ENCODE measurements at regions not wholly inside any gene's neighbourhood (a gene's known extent, or its start where the extent isn't known, plus 50 kb on each side); places are given as distances from the start of the nearest gene placed in this dataset.
"Not testable (repeated sequence)": the region's sequence is repeated elsewhere in the genome, so short reads cannot be mapped to it uniquely, and the experiment has no call there.

DNA sequence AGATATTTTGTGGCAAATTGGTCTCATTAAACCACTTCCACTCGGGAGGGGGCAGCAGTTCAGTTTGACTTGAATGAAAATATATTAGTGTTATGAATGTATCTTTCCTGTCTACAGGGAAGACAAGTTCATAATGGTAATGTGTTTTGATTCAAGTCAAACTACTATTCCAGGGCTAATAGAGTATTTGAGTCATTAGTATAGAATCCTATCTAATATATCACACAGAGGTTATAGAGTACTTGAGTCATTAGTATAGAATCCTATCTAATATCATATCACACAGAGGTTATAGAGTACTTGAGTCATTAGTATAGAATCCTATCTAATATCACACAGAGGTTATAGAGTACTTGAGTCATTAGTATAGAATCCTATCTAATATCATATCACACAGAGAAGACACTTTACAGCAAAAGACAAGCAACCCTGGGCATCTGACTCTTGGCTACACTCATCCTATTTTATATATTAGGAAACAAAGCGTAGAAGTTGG lies 199.7 kb upstream of the MAGI2 start:
- no peaks in the 10 kb centered on the region for H3K4me1 Mint-ChIP-seq (ENCODE audit: low read depth)
- H3K9me3 Mint-ChIP-seq: no peaks in the 10 kb centered on the region
- H3K4me3 Mint-ChIP-seq: no peak overlapping the region
- no peak for DNase-seq (ENCODE audit: low spot score)
- H3K36me3 Mint-ChIP-seq (ENCODE audit: low read depth): no peaks in the 10 kb centered on the region
- H3K27ac Mint-ChIP-seq: no peak overlapping the region
- H3K27me3 Mint-ChIP-seq (ENCODE audit: low read depth): no peaks in the 10 kb centered on the region

DNA sequence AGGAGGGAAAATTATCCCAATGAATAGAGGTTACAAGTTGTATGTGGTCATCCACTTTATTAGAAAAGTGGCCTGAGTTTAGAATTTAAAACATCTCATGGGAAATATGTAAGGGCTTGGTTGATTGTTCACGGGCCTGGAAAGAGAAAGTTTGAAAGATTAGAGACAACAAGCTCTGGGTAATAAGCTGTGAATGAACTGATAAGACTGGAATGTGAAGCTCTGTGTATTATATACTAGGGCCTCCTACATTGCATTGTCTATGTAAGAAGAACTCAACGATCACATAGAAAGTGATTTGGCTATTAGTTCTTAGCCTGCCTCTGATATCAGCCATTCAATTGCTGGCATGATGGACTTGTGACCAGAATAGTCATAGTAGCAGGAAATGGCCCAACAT lies 199.2 kb upstream of the MAGI2 start:
- Mint-ChIP-seq H3K36me3 (ENCODE audit: low read depth) (no peaks in the 10 kb centered on the region), H3K4me1 (ENCODE audit: low read depth) (no peaks in the 10 kb centered on the region), H3K4me3 (no peak overlapping the region), H3K27ac (no peak overlapping the region), H3K27me3 (ENCODE audit: low read depth) (no peaks in the 10 kb centered on the region), H3K9me3 (no peaks in the 10 kb centered on the region)
- no peak for DNase-seq (ENCODE audit: low spot score)

GRCh38 chr7:79647711-79648110 lies 194.2 kb upstream of the MAGI2 start:
- Mint-ChIP-seq H3K27me3 (ENCODE audit: low read depth) (no peaks in the 10 kb centered on the region), H3K27ac (no peak overlapping the region), H3K4me1 (ENCODE audit: low read depth) (no peaks in the 10 kb centered on the region), H3K4me3 (no peak overlapping the region), H3K9me3 (no peaks in the 10 kb centered on the region), H3K36me3 (ENCODE audit: low read depth) (no peaks in the 10 kb centered on the region)
- DNase-seq (ENCODE audit: low spot score): no peak

- Mint-ChIP-seq H3K9me3 (no peaks in the 10 kb centered on the region), H3K36me3 (ENCODE audit: low read depth) (no peaks in the 10 kb centered on the region), H3K4me1 (ENCODE audit: low read depth) (no peaks in the 10 kb centered on the region), H3K27ac (no peak overlapping the region), H3K4me3 (no peak overlapping the region), H3K27me3 (ENCODE audit: low read depth) (no peaks in the 10 kb centered on the region)
- no peak for DNase-seq (ENCODE audit: low spot score)
These were observed 192.8 kb upstream of the MAGI2 start for GRCh38 chr7:79646278-79646677.

- H3K4me1 Mint-ChIP-seq (ENCODE audit: low read depth): no peaks in the 10 kb centered on the region
- no peaks in the 10 kb centered on the region for H3K9me3 Mint-ChIP-seq
- H3K36me3 Mint-ChIP-seq (ENCODE audit: low read depth): no peaks in the 10 kb centered on the region
- no peak overlapping the region for H3K4me3 Mint-ChIP-seq
- no peak overlapping the region for H3K27ac Mint-ChIP-seq
- H3K27me3 Mint-ChIP-seq (ENCODE audit: low read depth): no peaks in the 10 kb centered on the region
- DNase-seq (ENCODE audit: low spot score): no peak
These were observed 183.4 kb upstream of the MAGI2 start for GRCh38 chr7:79636849-79637248.

- not testable (repeated sequence) for H3K27me3 Mint-ChIP-seq (ENCODE audit: low read depth); H3K9me3 Mint-ChIP-seq; H3K4me1 Mint-ChIP-seq (ENCODE audit: low read depth); H3K4me3 Mint-ChIP-seq; H3K36me3 Mint-ChIP-seq (ENCODE audit: low read depth); DNase-seq (ENCODE audit: low spot score); H3K27ac Mint-ChIP-seq
These were observed 172.5 kb upstream of the MAGI2 start for GRCh38 chr7:79625921-79626320.

GRCh38 chr7:79624336-79624735 lies 170.9 kb upstream of the MAGI2 start:
- H3K27ac Mint-ChIP-seq: no peak overlapping the region
- no peaks in the 10 kb centered on the region for H3K36me3 Mint-ChIP-seq (ENCODE audit: low read depth)
- H3K27me3 Mint-ChIP-seq (ENCODE audit: low read depth): no peaks in the 10 kb centered on the region
- no peak for DNase-seq (ENCODE audit: low spot score)
- H3K9me3 Mint-ChIP-seq: no peaks in the 10 kb centered on the region
- no peak overlapping the region for H3K4me3 Mint-ChIP-seq
- H3K4me1 Mint-ChIP-seq (ENCODE audit: low read depth): no peaks in the 10 kb centered on the region

GRCh38 chr7:79622781-79623180 lies 169.3 kb upstream of the MAGI2 start:
- Mint-ChIP-seq H3K36me3 (ENCODE audit: low read depth) (no peaks in the 10 kb centered on the region), H3K27ac (no peak overlapping the region), H3K9me3 (no peaks in the 10 kb centered on the region), H3K4me3 (no peak overlapping the region), H3K4me1 (ENCODE audit: low read depth) (no peaks in the 10 kb centered on the region), H3K27me3 (ENCODE audit: low read depth) (no peaks in the 10 kb centered on the region)
- DNase-seq (ENCODE audit: low spot score): no peak

DNA sequence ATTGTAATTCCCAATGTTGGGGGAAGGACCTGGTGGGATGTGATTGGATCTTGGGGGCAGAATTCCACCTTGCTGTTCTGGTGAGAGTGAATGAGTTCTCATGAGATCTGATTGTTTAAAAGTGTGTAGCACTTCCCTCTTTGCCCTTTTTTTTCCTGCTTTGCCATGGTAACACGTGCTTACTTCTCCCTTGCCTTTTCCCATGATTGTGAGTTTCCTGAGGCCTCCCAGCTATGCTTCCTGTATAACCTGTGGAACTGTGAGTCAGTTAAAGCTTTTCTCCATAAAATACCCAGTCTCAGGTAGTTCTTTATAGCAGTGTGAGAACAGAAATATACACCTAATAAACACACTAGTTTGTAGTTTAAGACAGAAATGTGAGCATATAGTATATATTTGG lies 166.8 kb upstream of the MAGI2 start:
- no peaks in the 10 kb centered on the region for H3K4me1 Mint-ChIP-seq (ENCODE audit: low read depth)
- no peak overlapping the region for H3K4me3 Mint-ChIP-seq
- H3K27me3 Mint-ChIP-seq (ENCODE audit: low read depth): no peaks in the 10 kb centered on the region
- no peak for DNase-seq (ENCODE audit: low spot score)
- H3K9me3 Mint-ChIP-seq: no peaks in the 10 kb centered on the region
- H3K27ac Mint-ChIP-seq: no peak overlapping the region
- H3K36me3 Mint-ChIP-seq (ENCODE audit: low read depth): no peaks in the 10 kb centered on the region

GRCh38 chr7:79619216-79619615 lies 165.7 kb upstream of the MAGI2 start:
- no peak overlapping the region for H3K4me3 Mint-ChIP-seq
- no peak for DNase-seq (ENCODE audit: low spot score)
- no peaks in the 10 kb centered on the region for H3K4me1 Mint-ChIP-seq (ENCODE audit: low read depth)
- H3K27ac Mint-ChIP-seq: no peak overlapping the region
- H3K27me3 Mint-ChIP-seq (ENCODE audit: low read depth): no peaks in the 10 kb centered on the region
- no peaks in the 10 kb centered on the region for H3K36me3 Mint-ChIP-seq (ENCODE audit: low read depth)
- H3K9me3 Mint-ChIP-seq: no peaks in the 10 kb centered on the region

GRCh38 chr7:79615871-79616640 lies 162.6 kb upstream of the MAGI2 start:
- no peak overlapping the region for H3K4me3 Mint-ChIP-seq
- no peaks in the 10 kb centered on the region for H3K27me3 Mint-ChIP-seq (ENCODE audit: low read depth)
- no peaks in the 10 kb centered on the region for H3K4me1 Mint-ChIP-seq (ENCODE audit: low read depth)
- H3K27ac Mint-ChIP-seq: no peak overlapping the region
- no peaks in the 10 kb centered on the region for H3K36me3 Mint-ChIP-seq (ENCODE audit: low read depth)
- H3K9me3 Mint-ChIP-seq: no peaks in the 10 kb centered on the region
- DNase-seq (ENCODE audit: low spot score): no peak

GRCh38 chr7:79615466-79615865 lies 162.0 kb upstream of the MAGI2 start:
- Mint-ChIP-seq H3K4me3 (no peak overlapping the region), H3K27me3 (ENCODE audit: low read depth) (no peaks in the 10 kb centered on the region), H3K4me1 (ENCODE audit: low read depth) (no peaks in the 10 kb centered on the region), H3K36me3 (ENCODE audit: low read depth) (no peaks in the 10 kb centered on the region), H3K27ac (no peak overlapping the region), H3K9me3 (no peaks in the 10 kb centered on the region)
- no peak for DNase-seq (ENCODE audit: low spot score)

DNA sequence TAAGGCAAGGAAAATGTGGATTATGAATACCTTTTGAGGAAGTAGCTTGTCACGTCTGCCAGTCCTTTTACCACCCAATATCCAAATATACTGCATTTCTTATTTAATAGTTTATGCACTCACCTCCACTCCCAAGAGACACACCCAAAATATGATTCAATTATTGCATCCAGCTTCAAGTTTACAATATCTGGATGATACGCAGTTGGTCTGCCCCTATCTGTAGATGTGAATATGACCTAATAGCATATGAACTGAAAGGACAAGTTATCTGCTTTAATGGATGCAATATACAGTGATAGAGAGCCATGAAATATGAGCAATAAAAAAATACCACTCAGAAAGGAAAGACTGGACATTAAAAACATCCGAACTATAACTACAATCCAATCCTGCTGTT lies 159.4 kb upstream of the MAGI2 start:
- DNase-seq (ENCODE audit: low spot score): no peak
- Mint-ChIP-seq H3K4me3 (no peak overlapping the region), H3K9me3 (no peaks in the 10 kb centered on the region), H3K27me3 (ENCODE audit: low read depth) (no peaks in the 10 kb centered on the region), H3K36me3 (ENCODE audit: low read depth) (no peaks in the 10 kb centered on the region), H3K4me1 (ENCODE audit: low read depth) (no peaks in the 10 kb centered on the region), H3K27ac (no peak overlapping the region)

- no peak overlapping the region for H3K4me3 Mint-ChIP-seq
- H3K27ac Mint-ChIP-seq: no peak overlapping the region
- H3K4me1 Mint-ChIP-seq (ENCODE audit: low read depth): no peaks in the 10 kb centered on the region
- DNase-seq (ENCODE audit: low spot score): no peak
- no peaks in the 10 kb centered on the region for H3K27me3 Mint-ChIP-seq (ENCODE audit: low read depth)
- H3K36me3 Mint-ChIP-seq (ENCODE audit: low read depth): no peaks in the 10 kb centered on the region
- H3K9me3 Mint-ChIP-seq: no peaks in the 10 kb centered on the region
These were observed 158.6 kb upstream of the MAGI2 start for GRCh38 chr7:79612022-79612421.

- no peak for DNase-seq (ENCODE audit: low spot score)
- no peak overlapping the region for H3K4me3 Mint-ChIP-seq
- no peaks in the 10 kb centered on the region for H3K9me3 Mint-ChIP-seq
- H3K4me1 Mint-ChIP-seq (ENCODE audit: low read depth): no peaks in the 10 kb centered on the region
- no peaks in the 10 kb centered on the region for H3K27me3 Mint-ChIP-seq (ENCODE audit: low read depth)
- H3K36me3 Mint-ChIP-seq (ENCODE audit: low read depth): no peaks in the 10 kb centered on the region
- no peak overlapping the region for H3K27ac Mint-ChIP-seq
These were observed 157.4 kb upstream of the MAGI2 start for GRCh38 chr7:79610748-79611304.

Measured in T-helper 2 cell treated with Interferon-gamma antibody and Interleukin-4, amounts not matched to agents 5 μg/mL and 100 μg/mL, for 36 hours (primary cell).